Astrocyte of the spinal cord (primary cell): ENCODE measurements at regions not wholly inside any gene's neighbourhood (a gene's known extent, or its start where the extent isn't known, plus 50 kb on each side); places are given as distances from the start of the nearest gene placed in this dataset.

Experiments used
- DNase-seq: peaks from one replicate; pipeline ENCODE4 v3.0.0; 2011; ENCODE audit warnings: low read depth, low spot score
- H3K4me3 ChIP-seq: 2 replicates; pipeline ENCODE4 v1.5.1; 2011; ENCODE audit warnings: low read depth, mild to moderate bottlenecking, low read length, moderate library complexity
- in situ Hi-C: cut with HindIII; loops from 2 replicates; pipeline ENCODE4 v1.10.0; 2017; ENCODE audit warnings: low sequenced_read_pairs
- TF ChIP-seq, protein P1 (sequence below): IDR thresholded peaks from 2 replicates; pipeline ENCODE4 v1.5.1; 2012; ENCODE audit warnings: low read depth, mild to moderate bottlenecking, low read length, inconsistent platforms

DNA sequence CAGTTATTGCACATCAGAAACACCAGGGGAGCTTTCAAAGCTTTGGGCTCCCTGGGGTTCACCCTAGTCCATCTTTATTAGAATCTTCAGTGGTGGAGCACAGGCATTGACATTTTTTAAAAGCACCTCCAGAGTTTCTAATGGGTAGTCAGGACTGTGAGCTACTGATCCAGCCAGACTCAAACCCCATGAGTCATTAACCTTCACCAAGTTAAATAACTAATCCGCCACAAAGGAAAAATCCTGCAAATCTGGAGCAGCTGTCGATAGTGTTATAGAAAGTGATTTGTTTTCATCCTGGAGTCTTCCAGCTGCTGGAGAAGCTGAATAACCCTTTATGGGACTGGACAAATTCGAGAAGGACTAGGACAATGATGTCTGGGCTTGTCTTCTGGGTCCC, 93.2 kb upstream of the PIRT start:
- DNase-seq: no peak
- H3K4me3 ChIP-seq: no peak overlapping the region
- in situ Hi-C loops: no loop called here
- TF ChIP-seq, protein P1, sequence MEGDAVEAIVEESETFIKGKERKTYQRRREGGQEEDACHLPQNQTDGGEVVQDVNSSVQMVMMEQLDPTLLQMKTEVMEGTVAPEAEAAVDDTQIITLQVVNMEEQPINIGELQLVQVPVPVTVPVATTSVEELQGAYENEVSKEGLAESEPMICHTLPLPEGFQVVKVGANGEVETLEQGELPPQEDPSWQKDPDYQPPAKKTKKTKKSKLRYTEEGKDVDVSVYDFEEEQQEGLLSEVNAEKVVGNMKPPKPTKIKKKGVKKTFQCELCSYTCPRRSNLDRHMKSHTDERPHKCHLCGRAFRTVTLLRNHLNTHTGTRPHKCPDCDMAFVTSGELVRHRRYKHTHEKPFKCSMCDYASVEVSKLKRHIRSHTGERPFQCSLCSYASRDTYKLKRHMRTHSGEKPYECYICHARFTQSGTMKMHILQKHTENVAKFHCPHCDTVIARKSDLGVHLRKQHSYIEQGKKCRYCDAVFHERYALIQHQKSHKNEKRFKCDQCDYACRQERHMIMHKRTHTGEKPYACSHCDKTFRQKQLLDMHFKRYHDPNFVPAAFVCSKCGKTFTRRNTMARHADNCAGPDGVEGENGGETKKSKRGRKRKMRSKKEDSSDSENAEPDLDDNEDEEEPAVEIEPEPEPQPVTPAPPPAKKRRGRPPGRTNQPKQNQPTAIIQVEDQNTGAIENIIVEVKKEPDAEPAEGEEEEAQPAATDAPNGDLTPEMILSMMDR: no peak

- no peak overlapping the region for H3K4me3 ChIP-seq
- DNase-seq: no peak
- in situ Hi-C loops: no loop called here
- TF ChIP-seq, protein P1: no peak
These were observed 89.8 kb upstream of the PIRT start for GRCh38 chr17:10927712-10928111.

DNA sequence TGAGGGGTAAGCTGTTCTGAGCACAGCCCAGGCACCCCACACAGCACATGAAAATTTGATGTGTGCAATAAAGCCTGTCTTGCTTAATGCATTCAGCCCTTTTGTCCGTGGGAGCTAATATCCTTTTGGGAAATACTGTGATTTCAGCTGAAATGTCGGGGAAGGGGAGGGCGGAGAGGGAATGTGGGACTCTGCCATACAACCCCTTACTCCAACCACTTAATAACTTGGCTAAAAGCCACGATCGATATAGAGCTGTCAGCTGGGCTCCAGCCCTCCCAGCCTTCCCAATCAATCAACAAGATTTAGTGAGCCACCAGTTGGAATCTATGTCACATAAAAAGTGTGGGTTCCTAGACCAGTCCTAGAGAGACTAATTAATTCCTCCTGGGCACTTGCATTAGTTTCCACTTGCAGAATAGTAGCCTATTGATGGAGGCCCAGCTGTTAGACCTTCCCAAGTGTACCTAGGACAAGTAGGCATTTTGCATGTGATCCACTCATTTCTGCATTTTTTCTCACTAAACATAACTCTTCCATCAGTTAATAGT, 82.7 kb upstream of the PIRT start:
- no peak overlapping the region for H3K4me3 ChIP-seq
- TF ChIP-seq, protein P1: no peak
- no peak for DNase-seq
- in situ Hi-C loops: no loop called here

- no peak overlapping the region for H3K4me3 ChIP-seq
- DNase-seq: no peak
- in situ Hi-C loops: no loop called here
- TF ChIP-seq, protein P1: no peak
These were observed 69.5 kb upstream of the PIRT start for GRCh38 chr17:10907370-10907769.

- no peak for DNase-seq
- in situ Hi-C loops: no loop called here
- no peak overlapping the region for H3K4me3 ChIP-seq
- TF ChIP-seq, protein P1: no peak
These were observed 61.4 kb upstream of the PIRT start for GRCh38 chr17:10899281-10899680.

- H3K4me3 ChIP-seq: no peak overlapping the region
- TF ChIP-seq, protein P1: no peak
- no peak for DNase-seq
- in situ Hi-C loops: no loop called here
These were observed 56.3 kb upstream of the PIRT start for GRCh38 chr17:10894220-10894619.

DNA sequence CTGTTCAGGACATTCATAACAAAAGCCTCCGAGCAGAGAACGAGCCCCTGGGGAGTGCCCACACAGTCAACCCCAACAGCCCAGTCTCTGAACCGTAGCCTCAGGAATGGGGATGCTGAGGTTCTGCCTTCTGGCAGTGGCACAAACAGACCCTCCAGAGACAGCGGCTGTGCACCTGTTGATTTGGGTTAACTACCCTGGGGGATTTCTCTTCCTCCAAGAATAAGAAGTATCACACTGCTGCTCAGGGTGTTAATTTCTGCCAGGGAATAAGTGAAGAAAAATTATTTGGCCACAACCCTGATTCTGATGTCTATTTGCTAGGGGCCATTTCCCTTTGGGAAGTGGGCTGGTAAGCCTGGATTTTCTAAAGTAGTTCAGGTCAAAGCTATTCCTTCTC, 51.0 kb upstream of the PIRT start:
- H3K4me3 ChIP-seq: no peak overlapping the region
- in situ Hi-C loops: no loop called here
- no peak for DNase-seq
- TF ChIP-seq, protein P1: no peak
